CD4-positive, alpha-beta T cell (primary cell): ENCODE measurements at regions not wholly inside any gene's neighbourhood (a gene's known extent, or its start where the extent isn't known, plus 50 kb on each side); places are given as distances from the start of the nearest gene placed in this dataset.

Experiments
- ATAC-seq: fragments of 200-7000 bp; cut with Tn5 transposase; one replicate; pipeline ENCODE4 v1.10.0; 2022; ENCODE audit warnings: mild to moderate bottlenecking; ENCODE audit not compliant: poor library complexity
- CTCF ChIA-PET: fragments of 350-600 bp; sonication (Branson Sonifier 250); formaldehyde crosslinking; loops from one replicate; lab custom pipeline; 2021; ENCODE audit warnings: antibody characterized with exemption, inconsistent platforms; lab: Charles Lee
- POLR2A ChIA-PET: fragments of 350-600 bp; sonication (Branson Sonifier 250); formaldehyde crosslinking; loops from one replicate; lab custom pipeline; 2021; ENCODE audit warnings: antibody characterized with exemption, inconsistent platforms; lab: Charles Lee
- DNase-seq, 14 experiments: peaks; one replicate each; pipeline ENCODE4 v3.0.0-alpha.2; 2013 to 2020; ENCODE audit warnings: mixed read lengths in 2 of 14
- H3K27ac ChIP-seq, 2 donors: one replicate each; pipeline versions ENCODE4 v1.5.1 to v1.7.0; 2013; ENCODE audit warnings: low read length in 2 of 2, low read depth in 1 of 2, mild to moderate bottlenecking in 1 of 2
- H3K27me3 ChIP-seq, 2 experiments: 1 replicate in 1 of 2; 2 replicates in 1 of 2; pipeline versions ENCODE4 v1.6.1 to v1.7.0; 2013; ENCODE audit warnings: low read length in 2 of 2, control low read depth in 1 of 2, mild to moderate bottlenecking in 1 of 2, moderate library complexity in 1 of 2; ENCODE audit not compliant: insufficient read depth in 2 of 2, control insufficient read depth in 1 of 2
- H3K36me3 ChIP-seq: one replicate; pipeline ENCODE4 v1.6.1; 2013; ENCODE audit warnings: low read length, control low read depth; ENCODE audit not compliant: insufficient read depth
- H3K4me1 ChIP-seq: one replicate; pipeline ENCODE4 v1.6.1; 2013; ENCODE audit warnings: low read length, control low read depth; ENCODE audit not compliant: insufficient read depth
- H3K4me3 ChIP-seq: one replicate; pipeline ENCODE4 v1.5.1; 2013; ENCODE audit warnings: mild to moderate bottlenecking, low read length, moderate library complexity
- H3K9me3 ChIP-seq, 2 experiments: 1 replicate in 1 of 2; 2 replicates in 1 of 2; pipeline versions ENCODE4 v1.6.1 to v1.7.0; 2013; ENCODE audit warnings: low read length in 2 of 2, mild to moderate bottlenecking in 2 of 2, control low read depth in 1 of 2, moderate library complexity in 1 of 2; ENCODE audit not compliant: control insufficient read depth in 1 of 2, insufficient read depth in 1 of 2
- H3K27ac Mint-ChIP-seq: one replicate; pipeline ENCODE4 v1.8.0; 2020; ENCODE audit warnings: mixed read lengths
- H3K27me3 Mint-ChIP-seq: one replicate; pipeline ENCODE4 v1.8.0; 2021; ENCODE audit warnings: mixed read lengths
- H3K36me3 Mint-ChIP-seq: one replicate; pipeline ENCODE4 v1.8.0; 2021; ENCODE audit warnings: low read depth, mixed read lengths
- H3K4me1 Mint-ChIP-seq: one replicate; pipeline ENCODE4 v1.8.0; 2021; ENCODE audit warnings: low read depth, mixed read lengths
- H3K4me3 Mint-ChIP-seq: one replicate; pipeline ENCODE4 v1.8.0; 2020; ENCODE audit warnings: mild to moderate bottlenecking, mixed read lengths
- H3K9me3 Mint-ChIP-seq: one replicate; pipeline ENCODE4 v1.8.0; 2020; ENCODE audit warnings: mixed read lengths
- intact Hi-C, 2 experiments: fragments of 100-400 bp; cut with DNase I in 1 of 2; cut with micrococcal nuclease in 1 of 2; formaldehyde crosslinking; loops; one replicate each; pipeline versions ENCODE4 v1.15.1 to v1.9.0; 2023 to 2025; cut with DNase I, micrococcal nuclease
- TF ChIP-seq, protein P1 (sequence below): fragments of 200-600 bp; IDR thresholded peaks from one replicate; pipeline ENCODE4 v1.8.0; 2022; ENCODE audit warnings: antibody characterized with exemption, mild to moderate bottlenecking

DNA sequence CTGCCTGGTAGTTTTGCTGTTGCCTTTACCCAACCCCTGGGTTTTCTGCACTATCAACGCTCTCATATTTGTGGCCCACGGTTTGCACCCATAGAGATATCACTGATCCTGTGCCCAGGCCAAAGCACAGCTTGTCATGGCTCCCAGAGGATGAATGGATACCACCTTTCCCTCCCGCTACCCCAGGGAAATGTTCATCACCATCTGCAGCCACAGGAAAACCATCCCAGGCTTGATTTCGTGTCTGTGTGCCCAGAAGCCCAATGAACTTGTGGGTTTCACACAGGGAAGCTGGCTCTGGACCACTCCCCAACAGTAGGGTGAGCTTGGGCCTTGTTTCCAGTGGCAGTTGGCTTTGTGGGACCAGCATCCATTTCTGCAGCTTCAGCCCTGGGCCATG lies 143.1 kb upstream of the GDF10 start:
- POLR2A ChIA-PET: interaction anchor here (1.3 kb wide), 1 partner anchor 9 kb away, joined by 5 read pairs; no protein-coding TSS in a partner anchor
- no peaks in the 10 kb centered on the region for H3K36me3 Mint-ChIP-seq
- DNase-seq: no peak

DNA sequence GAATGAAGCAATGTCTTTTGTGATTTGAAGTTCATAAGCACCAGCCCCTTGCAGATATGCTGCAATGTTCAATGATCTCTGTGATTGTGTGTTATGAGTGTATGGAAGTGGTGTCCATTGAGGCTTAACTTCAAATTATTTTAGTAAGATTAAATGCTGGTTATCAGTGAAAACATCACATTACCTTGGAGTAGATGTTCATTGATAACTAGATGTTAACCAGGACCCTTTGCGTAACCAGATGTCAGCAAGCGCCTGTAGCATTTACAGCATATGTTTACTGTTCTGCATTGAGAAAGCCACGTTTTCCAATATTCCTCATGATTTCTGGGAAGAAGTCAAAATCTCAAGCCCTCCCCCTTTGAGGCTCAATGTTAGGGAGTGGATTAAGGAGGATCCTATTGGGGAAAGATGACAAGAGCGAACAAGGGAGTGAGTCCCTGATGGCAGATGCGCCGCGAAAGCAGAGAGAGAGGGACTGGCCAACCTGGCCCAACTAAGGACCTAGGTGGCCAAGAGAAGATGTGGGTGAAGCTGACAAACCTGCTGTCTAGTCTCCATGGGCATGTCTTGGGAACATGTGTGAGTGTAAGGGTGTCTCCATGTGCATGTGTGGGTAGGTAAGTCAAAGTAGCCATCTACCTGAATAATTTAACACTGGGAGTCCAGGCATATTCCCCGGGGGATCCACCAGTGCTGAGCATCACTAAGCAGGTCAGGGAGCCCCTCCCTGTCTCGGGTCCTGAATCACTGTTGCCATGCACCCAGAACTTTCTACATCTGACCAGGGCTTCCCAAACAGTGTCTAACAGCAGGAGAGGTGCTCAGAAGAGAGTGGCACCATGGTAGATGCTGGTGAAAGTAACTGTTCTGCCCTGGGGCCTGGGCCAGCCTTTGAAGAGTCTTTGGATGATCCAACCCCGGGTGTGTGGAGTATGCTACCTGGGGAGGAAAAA lies 141.6 kb upstream of the GDF10 start:
- Mint-ChIP-seq H3K4me1 (no peaks in the 10 kb centered on the region), H3K9me3 (peaks cover 14% of the 10 kb centered on the region), H3K27ac (no peak overlapping the region), H3K4me3 (no peak overlapping the region), H3K27me3 (no peaks in the 10 kb centered on the region), H3K36me3 (no peaks in the 10 kb centered on the region)
- Histone ChIP-seq H3K4me3 (no peak overlapping the region), H3K9me3 (peaks cover 0 to 13% of the 10 kb centered on the region in 2 experiments), H3K27me3 (no peaks in the 10 kb centered on the region), H3K27ac (no peak overlapping the region), H3K4me1 (no peaks in the 10 kb centered on the region), H3K36me3 (no peaks in the 10 kb centered on the region)
- intact Hi-C loops: no loop called here
- ChIA-PET POLR2A (interaction anchor here (1.3 kb wide), 1 partner anchor 8 kb away, joined by 5 read pairs; no protein-coding TSS in a partner anchor), CTCF (no interaction called here)
- TF ChIP-seq, protein P1, sequence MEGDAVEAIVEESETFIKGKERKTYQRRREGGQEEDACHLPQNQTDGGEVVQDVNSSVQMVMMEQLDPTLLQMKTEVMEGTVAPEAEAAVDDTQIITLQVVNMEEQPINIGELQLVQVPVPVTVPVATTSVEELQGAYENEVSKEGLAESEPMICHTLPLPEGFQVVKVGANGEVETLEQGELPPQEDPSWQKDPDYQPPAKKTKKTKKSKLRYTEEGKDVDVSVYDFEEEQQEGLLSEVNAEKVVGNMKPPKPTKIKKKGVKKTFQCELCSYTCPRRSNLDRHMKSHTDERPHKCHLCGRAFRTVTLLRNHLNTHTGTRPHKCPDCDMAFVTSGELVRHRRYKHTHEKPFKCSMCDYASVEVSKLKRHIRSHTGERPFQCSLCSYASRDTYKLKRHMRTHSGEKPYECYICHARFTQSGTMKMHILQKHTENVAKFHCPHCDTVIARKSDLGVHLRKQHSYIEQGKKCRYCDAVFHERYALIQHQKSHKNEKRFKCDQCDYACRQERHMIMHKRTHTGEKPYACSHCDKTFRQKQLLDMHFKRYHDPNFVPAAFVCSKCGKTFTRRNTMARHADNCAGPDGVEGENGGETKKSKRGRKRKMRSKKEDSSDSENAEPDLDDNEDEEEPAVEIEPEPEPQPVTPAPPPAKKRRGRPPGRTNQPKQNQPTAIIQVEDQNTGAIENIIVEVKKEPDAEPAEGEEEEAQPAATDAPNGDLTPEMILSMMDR: no peak
- ATAC-seq (no peak), DNase-seq (no peak)

More for the DNA sequence above, 143.1 kb upstream of the GDF10 start:
- H3K27ac ChIP-seq: no peak overlapping the region
- H3K27ac Mint-ChIP-seq: no peak overlapping the region
- intact Hi-C loops: no loop called here
- H3K4me1 ChIP-seq: no peaks in the 10 kb centered on the region
- TF ChIP-seq, protein P1: no peak
- H3K27me3 Mint-ChIP-seq: no peaks in the 10 kb centered on the region
- H3K9me3 ChIP-seq: peaks cover 0 to 13% of the 10 kb centered on the region in 2 experiments
- no peak overlapping the region for H3K4me3 Mint-ChIP-seq
- CTCF ChIA-PET: interaction anchor here (0.8 kb wide), 1 partner anchor 11 kb away, joined by 3 read pairs; no protein-coding TSS in a partner anchor
- H3K36me3 ChIP-seq: no peaks in the 10 kb centered on the region
- ATAC-seq: no peak
- H3K9me3 Mint-ChIP-seq: peaks cover 14% of the 10 kb centered on the region
- no peak overlapping the region for H3K4me3 ChIP-seq
- H3K27me3 ChIP-seq: no peaks in the 10 kb centered on the region
- H3K4me1 Mint-ChIP-seq: peaks cover 7% of the 10 kb centered on the region

DNA sequence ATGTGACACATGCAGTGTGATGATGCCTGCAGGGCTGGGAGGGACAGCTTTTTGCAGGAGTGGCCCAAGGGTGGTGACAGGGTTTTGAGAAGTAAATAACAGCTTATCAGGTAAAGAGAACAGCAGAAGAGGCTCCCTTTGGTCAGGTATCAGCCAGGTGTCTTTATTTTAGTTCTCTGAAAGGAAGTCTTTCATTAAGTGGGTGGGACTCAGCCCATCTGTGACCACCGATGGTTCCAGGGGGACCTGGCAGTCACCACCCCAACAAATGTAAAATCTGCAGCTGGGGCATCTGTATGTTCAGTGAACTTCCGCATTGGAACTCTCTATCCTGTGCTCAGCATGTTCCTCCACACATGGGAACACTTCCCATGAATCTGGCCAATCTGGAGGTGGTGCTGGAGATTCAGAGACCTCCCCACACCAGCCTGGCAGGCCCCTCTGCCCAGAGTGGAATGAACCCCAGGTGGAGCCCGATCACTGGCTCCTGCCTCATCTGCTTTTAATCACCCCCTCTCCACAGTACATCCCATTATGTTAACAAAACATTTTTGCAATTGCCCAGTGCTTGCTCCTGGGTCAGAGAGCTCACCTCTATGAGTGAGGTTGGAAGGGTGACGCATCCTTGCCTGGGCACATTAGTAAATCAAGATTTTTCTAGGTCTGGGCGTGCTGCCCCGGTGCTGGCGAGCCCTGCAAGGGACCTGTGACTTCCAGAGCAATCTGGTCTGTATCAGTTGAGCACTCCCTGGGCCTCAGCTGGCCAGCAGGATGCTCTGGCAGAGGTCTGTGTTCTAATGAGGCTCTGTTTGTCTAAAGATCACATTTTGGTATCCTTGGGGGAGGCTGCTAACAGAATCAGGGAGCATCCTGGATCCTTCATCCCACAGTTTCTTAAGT lies 140.4 kb upstream of the GDF10 start:
- Histone ChIP-seq H3K27me3 (no peaks in the 10 kb centered on the region), H3K4me1 (peaks cover 6% of the 10 kb centered on the region), H3K36me3 (no peaks in the 10 kb centered on the region), H3K9me3 (peaks cover 0 to 7% of the 10 kb centered on the region in 2 experiments), H3K4me3 (no peak overlapping the region), H3K27ac (no peak overlapping the region)
- TF ChIP-seq, protein P1: no peak
- Mint-ChIP-seq H3K4me1 (peaks cover 3% of the 10 kb centered on the region), H3K27ac (no peak overlapping the region), H3K9me3 (peaks cover 7% of the 10 kb centered on the region), H3K27me3 (no peaks in the 10 kb centered on the region), H3K36me3 (no peaks in the 10 kb centered on the region), H3K4me3 (no peak overlapping the region)
- ATAC-seq: no peak
- CTCF ChIA-PET: no interaction called here
- POLR2A ChIA-PET: no interaction called here
- intact Hi-C loops: loop anchor here in 1 of 2 experiments (10.0 kb wide), 1 partner anchor 115 kb away; no protein-coding TSS in a partner anchor
- no peak for DNase-seq
